Fibroblast of pulmonary artery (primary cell): ENCODE measurements at regions not wholly inside any gene's neighbourhood (a gene's known extent, or its start where the extent isn't known, plus 50 kb on each side); places are given as distances from the start of the nearest gene placed in this dataset.

ENCODE experiments used
- DNase-seq: peaks from one replicate; pipeline ENCODE4 v3.0.0-alpha.2; 2010; ENCODE audit warnings: low read depth
- H3K4me3 ChIP-seq: replicated peaks from 2 replicates; pipeline ENCODE4 v1.5.1; 2011; ENCODE audit warnings: low read depth, mild to moderate bottlenecking, control low read depth, low read length, moderate library complexity
- CTCF ChIP-seq: IDR thresholded peaks from 2 replicates; pipeline ENCODE4 v1.5.1; 2011; ENCODE audit warnings: mild to moderate bottlenecking, control low read depth, low read length, inconsistent platforms; ENCODE audit errors: missing control alignments

- no peak for TF ChIP-seq CTCF
- DNase-seq: no peak
- H3K4me3 ChIP-seq: no peak overlapping the region
These were observed 436.5 kb downstream of the HAPSTR1 start for GRCh38 chr16:9527976-9528375.

GRCh38 chr16:9528511-9529079, 437.2 kb downstream of the HAPSTR1 start:
- TF ChIP-seq CTCF: no peak
- no peak for DNase-seq
- H3K4me3 ChIP-seq: no peak overlapping the region

GRCh38 chr16:9533042-9533441, 441.6 kb downstream of the HAPSTR1 start:
- no peak for TF ChIP-seq CTCF
- no peak for DNase-seq
- H3K4me3 ChIP-seq: no peak overlapping the region

- no peak for DNase-seq
- TF ChIP-seq CTCF: no peak
- no peak overlapping the region for H3K4me3 ChIP-seq
These were observed 443.3 kb downstream of the HAPSTR1 start for GRCh38 chr16:9534759-9535158.

- TF ChIP-seq CTCF: no peak
- DNase-seq: no peak
- no peak overlapping the region for H3K4me3 ChIP-seq
These were observed 445.5 kb downstream of the HAPSTR1 start for GRCh38 chr16:9536905-9537304.

- no peak overlapping the region for H3K4me3 ChIP-seq
- no peak for DNase-seq
- no peak for TF ChIP-seq CTCF
These were observed 447.9 kb downstream of the HAPSTR1 start for GRCh38 chr16:9539346-9539745.

- no peak for TF ChIP-seq CTCF
- DNase-seq: no peak
These were observed 450.3 kb downstream of the HAPSTR1 start for GRCh38 chr16:9541723-9542122.

More at GRCh38 chr16:9541723-9542122, 450.3 kb downstream of the HAPSTR1 start:
- H3K4me3 ChIP-seq: no peak overlapping the region
